SK-N-SH treated with all-trans-retinoic acid at 6 μM for 48 hours (cell line): ENCODE measurements at regions not wholly inside any gene's neighbourhood (a gene's known extent, or its start where the extent isn't known, plus 50 kb on each side); places are given as distances from the start of the nearest gene placed in this dataset.

Experiments
- ATAC-seq: fragments of 200-7000 bp; cut with Tn5 transposase; 3 replicates; pipeline ENCODE4 v1.9.1; 2020; ENCODE audit warnings: mild to moderate bottlenecking, moderate library complexity
- ARNTL ChIP-seq: fragments of 450-650 bp; formaldehyde crosslinking; IDR thresholded peaks from 2 replicates; pipeline ENCODE4 v1.5.0; 2020; ENCODE audit warnings: low read depth, mild to moderate bottlenecking, moderate library complexity, borderline replicate concordance
- BACH2 ChIP-seq: fragments of 250-450 bp; sonication (Bioruptor Pico); IDR thresholded peaks from 2 replicates; pipeline ENCODE4 v1.9.0; 2021; ENCODE audit warnings: mild to moderate bottlenecking, borderline replicate concordance
- CSDC2 ChIP-seq: fragments of 250-450 bp; sonication (Bioruptor Pico); IDR thresholded peaks from 2 replicates; pipeline ENCODE4 v1.5.0; 2020; ENCODE audit warnings: mild to moderate bottlenecking, moderate library complexity
- CSRNP3 ChIP-seq: fragments of 250-450 bp; sonication (Bioruptor Pico); IDR thresholded peaks from 2 replicates; pipeline ENCODE4 v1.5.1; 2021; ENCODE audit warnings: mild to moderate bottlenecking, moderate library complexity
- ESRRG ChIP-seq: fragments of 250-450 bp; sonication (Bioruptor Pico); IDR thresholded peaks from 2 replicates; pipeline ENCODE4 v1.6.1; 2021; ENCODE audit warnings: mild to moderate bottlenecking
- GLIS3 ChIP-seq: fragments of 250-450 bp; sonication (Bioruptor Pico); IDR thresholded peaks from 2 replicates; pipeline ENCODE4 v1.5.0; 2020; ENCODE audit warnings: mild to moderate bottlenecking, moderate library complexity
- ISL1 ChIP-seq: fragments of 250-450 bp; sonication (Bioruptor Pico); IDR thresholded peaks from 2 replicates; pipeline ENCODE4 v2.1.2; 2022; ENCODE audit warnings: mild to moderate bottlenecking, moderate library complexity
- OSR1 ChIP-seq: fragments of 250-450 bp; sonication (Bioruptor Pico); IDR thresholded peaks from 2 replicates; pipeline ENCODE4 v1.8.0; 2022; ENCODE audit warnings: moderate library complexity, mild to moderate bottlenecking, inconsistent platforms
- PPARA ChIP-seq: fragments of 250-450 bp; sonication (Bioruptor Pico); IDR thresholded peaks from 2 replicates; pipeline ENCODE4 v1.5.0; 2020; ENCODE audit warnings: mild to moderate bottlenecking, borderline replicate concordance
- RARB ChIP-seq: fragments of 250-450 bp; sonication (Bioruptor Pico); IDR thresholded peaks from 2 replicates; pipeline ENCODE4 v1.8.0; 2021; ENCODE audit warnings: mild to moderate bottlenecking, moderate library complexity
- SNAI2 ChIP-seq: fragments of 250-450 bp; sonication (Bioruptor Pico); IDR thresholded peaks from 2 replicates; pipeline ENCODE4 v1.5.0; 2020; ENCODE audit warnings: mild to moderate bottlenecking, moderate library complexity
- TCF4 ChIP-seq: fragments of 250-450 bp; sonication (Bioruptor Pico); IDR thresholded peaks from 2 replicates; pipeline ENCODE4 v1.8.0; 2021; ENCODE audit warnings: mild to moderate bottlenecking, moderate library complexity, borderline replicate concordance
- TOX ChIP-seq: fragments of 250-450 bp; sonication (Bioruptor Pico); IDR thresholded peaks from 2 replicates; pipeline ENCODE4 v1.8.0; 2021; ENCODE audit warnings: mild to moderate bottlenecking, moderate library complexity, borderline replicate concordance
- ZC3H10 ChIP-seq: fragments of 250-450 bp; sonication (Bioruptor Pico); IDR thresholded peaks from 2 replicates; pipeline ENCODE4 v1.5.1; 2021; ENCODE audit warnings: mild to moderate bottlenecking, moderate library complexity
- ZFP3 ChIP-seq: fragments of 250-450 bp; sonication (Bioruptor Pico); IDR thresholded peaks from 2 replicates; pipeline ENCODE4 v1.5.0; 2020; ENCODE audit warnings: mild to moderate bottlenecking, moderate library complexity
- ZNF565 ChIP-seq: fragments of 450-650 bp; formaldehyde crosslinking; conservative IDR thresholded peaks from 2 replicates; pipeline ENCODE4 v1.5.0; 2020; ENCODE audit warnings: low read depth, mild to moderate bottlenecking, moderate library complexity
- ZNF70 ChIP-seq: fragments of 450-650 bp; formaldehyde crosslinking; IDR thresholded peaks from 2 replicates; pipeline ENCODE4 v1.5.0; 2020; ENCODE audit warnings: mild to moderate bottlenecking, moderate library complexity
- ZNF8 ChIP-seq: fragments of 450-650 bp; formaldehyde crosslinking; IDR thresholded peaks from 2 replicates; pipeline ENCODE4 v1.5.0; 2020; ENCODE audit warnings: mild to moderate bottlenecking, moderate library complexity
- TF ChIP-seq, protein P1 (sequence below): fragments of 250-450 bp; sonication (Bioruptor Pico); IDR thresholded peaks from 2 replicates; pipeline ENCODE4 v1.8.0; 2021; ENCODE audit warnings: low read depth, mild to moderate bottlenecking, moderate library complexity, borderline replicate concordance
- TF ChIP-seq, protein P2 (sequence below): fragments of 250-450 bp; sonication (Bioruptor Pico); IDR thresholded peaks from 2 replicates; pipeline ENCODE4 v1.8.0; 2020; ENCODE audit warnings: mild to moderate bottlenecking, moderate library complexity, borderline replicate concordance
- TF ChIP-seq, protein P3 (sequence below): fragments of 250-450 bp; sonication (Bioruptor Pico); IDR thresholded peaks from 2 replicates; pipeline ENCODE4 v1.5.1; 2020; ENCODE audit warnings: low read depth, mild to moderate bottlenecking, moderate library complexity

- TF ChIP-seq ZNF565 (CRISPR knock-in tag) (no peak), GLIS3 (no peak), ESRRG (CRISPR knock-in tag) (no peak), TCF4 (CRISPR knock-in tag) (no peak), CSDC2 (CRISPR knock-in tag) (no peak), BACH2 (CRISPR knock-in tag) (no peak), CSRNP3 (CRISPR knock-in tag) (no peak), SNAI2 (no peak), ISL1 (CRISPR knock-in tag) (no peak), ZNF8 (no peak), RARB (CRISPR knock-in tag) (no peak), ZFP3 (CRISPR knock-in tag) (no peak), TOX (no peak), ZC3H10 (no peak), OSR1 (CRISPR knock-in tag) (no peak), PPARA (no peak)
- TF ChIP-seq, protein P1, sequence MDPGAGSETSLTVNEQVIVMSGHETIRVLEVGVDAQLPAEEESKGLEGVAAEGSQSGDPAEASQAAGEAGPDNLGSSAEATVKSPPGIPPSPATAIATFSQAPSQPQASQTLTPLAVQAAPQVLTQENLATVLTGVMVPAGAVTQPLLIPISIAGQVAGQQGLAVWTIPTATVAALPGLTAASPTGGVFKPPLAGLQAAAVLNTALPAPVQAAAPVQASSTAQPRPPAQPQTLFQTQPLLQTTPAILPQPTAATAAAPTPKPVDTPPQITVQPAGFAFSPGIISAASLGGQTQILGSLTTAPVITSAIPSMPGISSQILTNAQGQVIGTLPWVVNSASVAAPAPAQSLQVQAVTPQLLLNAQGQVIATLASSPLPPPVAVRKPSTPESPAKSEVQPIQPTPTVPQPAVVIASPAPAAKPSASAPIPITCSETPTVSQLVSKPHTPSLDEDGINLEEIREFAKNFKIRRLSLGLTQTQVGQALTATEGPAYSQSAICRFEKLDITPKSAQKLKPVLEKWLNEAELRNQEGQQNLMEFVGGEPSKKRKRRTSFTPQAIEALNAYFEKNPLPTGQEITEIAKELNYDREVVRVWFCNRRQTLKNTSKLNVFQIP (CRISPR knock-in tag), result no peak
- TF ChIP-seq, protein P2, sequence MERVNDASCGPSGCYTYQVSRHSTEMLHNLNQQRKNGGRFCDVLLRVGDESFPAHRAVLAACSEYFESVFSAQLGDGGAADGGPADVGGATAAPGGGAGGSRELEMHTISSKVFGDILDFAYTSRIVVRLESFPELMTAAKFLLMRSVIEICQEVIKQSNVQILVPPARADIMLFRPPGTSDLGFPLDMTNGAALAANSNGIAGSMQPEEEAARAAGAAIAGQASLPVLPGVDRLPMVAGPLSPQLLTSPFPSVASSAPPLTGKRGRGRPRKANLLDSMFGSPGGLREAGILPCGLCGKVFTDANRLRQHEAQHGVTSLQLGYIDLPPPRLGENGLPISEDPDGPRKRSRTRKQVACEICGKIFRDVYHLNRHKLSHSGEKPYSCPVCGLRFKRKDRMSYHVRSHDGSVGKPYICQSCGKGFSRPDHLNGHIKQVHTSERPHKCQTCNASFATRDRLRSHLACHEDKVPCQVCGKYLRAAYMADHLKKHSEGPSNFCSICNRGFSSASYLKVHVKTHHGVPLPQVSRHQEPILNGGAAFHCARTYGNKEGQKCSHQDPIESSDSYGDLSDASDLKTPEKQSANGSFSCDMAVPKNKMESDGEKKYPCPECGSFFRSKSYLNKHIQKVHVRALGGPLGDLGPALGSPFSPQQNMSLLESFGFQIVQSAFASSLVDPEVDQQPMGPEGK (CRISPR knock-in tag), result no peak
- TF ChIP-seq, protein P3, sequence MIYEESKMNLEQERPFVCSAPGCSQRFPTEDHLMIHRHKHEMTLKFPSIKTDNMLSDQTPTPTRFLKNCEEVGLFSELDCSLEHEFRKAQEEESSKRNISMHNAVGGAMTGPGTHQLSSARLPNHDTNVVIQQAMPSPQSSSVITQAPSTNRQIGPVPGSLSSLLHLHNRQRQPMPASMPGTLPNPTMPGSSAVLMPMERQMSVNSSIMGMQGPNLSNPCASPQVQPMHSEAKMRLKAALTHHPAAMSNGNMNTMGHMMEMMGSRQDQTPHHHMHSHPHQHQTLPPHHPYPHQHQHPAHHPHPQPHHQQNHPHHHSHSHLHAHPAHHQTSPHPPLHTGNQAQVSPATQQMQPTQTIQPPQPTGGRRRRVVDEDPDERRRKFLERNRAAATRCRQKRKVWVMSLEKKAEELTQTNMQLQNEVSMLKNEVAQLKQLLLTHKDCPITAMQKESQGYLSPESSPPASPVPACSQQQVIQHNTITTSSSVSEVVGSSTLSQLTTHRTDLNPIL (CRISPR knock-in tag), result no peak
- no peak for ATAC-seq
These were observed 248.2 kb upstream of the PMEPA1 start for GRCh38 chr20:57958050-57958420.

DNA sequence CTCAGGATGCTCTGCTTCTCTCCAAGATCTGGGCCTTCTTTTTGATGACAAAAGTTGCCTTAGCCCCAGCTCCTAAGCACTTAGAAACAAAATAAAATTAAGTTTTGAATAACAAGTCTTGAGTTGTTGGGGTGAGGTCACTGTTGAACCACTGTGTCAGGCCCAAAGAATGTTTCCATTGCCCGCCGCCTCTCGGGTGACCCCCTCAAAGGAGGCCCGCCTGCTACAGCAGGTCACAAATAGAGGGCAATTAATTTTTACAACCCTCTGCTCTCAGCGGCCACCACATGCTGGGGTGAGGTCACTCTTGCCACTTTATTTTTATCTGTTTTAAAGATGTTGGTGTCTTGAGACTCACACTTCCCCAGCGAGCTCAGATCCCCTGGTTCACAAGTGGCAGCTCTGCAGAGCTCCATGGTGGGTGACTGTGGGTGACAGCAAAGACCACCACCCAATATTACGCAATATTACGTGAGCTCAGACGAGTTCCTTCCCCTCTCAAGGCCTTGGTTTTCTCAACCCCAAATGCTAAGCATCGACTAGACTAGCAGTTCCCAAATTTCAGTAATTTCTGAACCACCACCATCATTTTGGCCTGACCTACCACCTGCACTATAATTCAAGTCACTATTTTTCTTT, 247.7 kb upstream of the PMEPA1 start:
- no peak for ATAC-seq
- TF ChIP-seq ESRRG (CRISPR knock-in tag), result no peak
- TF ChIP-seq PPARA, result no peak
- TF ChIP-seq, protein P1 (CRISPR knock-in tag), result no peak
- no peak for TF ChIP-seq CSDC2 (CRISPR knock-in tag)
- TF ChIP-seq, protein P3 (CRISPR knock-in tag), result no peak
- no peak for TF ChIP-seq ISL1 (CRISPR knock-in tag)

DNA sequence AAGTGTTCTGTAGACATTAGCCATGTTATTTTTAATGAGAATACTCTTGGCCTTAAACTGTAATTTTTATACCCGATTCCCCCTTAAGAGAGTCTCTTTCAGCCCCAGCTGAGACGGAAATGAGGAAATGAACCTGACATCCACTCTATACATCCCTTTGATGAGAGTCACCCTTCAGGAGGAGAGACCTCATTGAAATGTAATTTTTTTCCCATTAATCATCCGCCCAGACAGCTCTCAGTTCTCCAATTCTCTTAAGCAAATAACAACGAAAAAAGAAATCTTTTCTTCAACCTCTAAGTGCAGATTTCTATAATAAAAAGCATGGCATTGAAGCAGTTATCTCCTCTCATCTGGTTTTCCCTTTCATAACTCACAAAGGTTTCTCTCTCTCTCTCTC, 243.8 kb upstream of the PMEPA1 start:
- ATAC-seq, result no peak
- no peak for TF ChIP-seq ZNF70 (CRISPR knock-in tag)
- no peak for TF ChIP-seq SNAI2
- TF ChIP-seq, protein P3 (CRISPR knock-in tag), result no peak
- TF ChIP-seq CSRNP3 (CRISPR knock-in tag), result no peak
- TF ChIP-seq ARNTL (CRISPR knock-in tag), result no peak
- no peak for TF ChIP-seq ZNF8
- TF ChIP-seq OSR1 (CRISPR knock-in tag), result no peak
- no peak for TF ChIP-seq BACH2 (CRISPR knock-in tag)
- no peak for TF ChIP-seq ESRRG (CRISPR knock-in tag)
- TF ChIP-seq RARB (CRISPR knock-in tag), result no peak
- TF ChIP-seq PPARA, result no peak
- TF ChIP-seq ZC3H10, result no peak
- no peak for TF ChIP-seq ZNF565 (CRISPR knock-in tag)
- no peak for TF ChIP-seq TOX
- TF ChIP-seq CSDC2 (CRISPR knock-in tag), result no peak
- TF ChIP-seq, protein P1 (CRISPR knock-in tag), result no peak
- no peak for TF ChIP-seq ISL1 (CRISPR knock-in tag)
- TF ChIP-seq GLIS3, result no peak
